HG03354 (cell line): ENCODE measurements at regions not wholly inside any gene's neighbourhood (a gene's known extent, or its start where the extent isn't known, plus 50 kb on each side); places are given as distances from the start of the nearest gene placed in this dataset.

Experiments
- ATAC-seq: cut with Tn5 transposase; IDR thresholded peaks from one replicate; pipeline ENCODE4 v1.9.1; 2021; ENCODE audit warnings: mild to moderate bottlenecking; ENCODE audit not compliant: unreplicated experiment, poor library complexity, severe bottlenecking

DNA sequence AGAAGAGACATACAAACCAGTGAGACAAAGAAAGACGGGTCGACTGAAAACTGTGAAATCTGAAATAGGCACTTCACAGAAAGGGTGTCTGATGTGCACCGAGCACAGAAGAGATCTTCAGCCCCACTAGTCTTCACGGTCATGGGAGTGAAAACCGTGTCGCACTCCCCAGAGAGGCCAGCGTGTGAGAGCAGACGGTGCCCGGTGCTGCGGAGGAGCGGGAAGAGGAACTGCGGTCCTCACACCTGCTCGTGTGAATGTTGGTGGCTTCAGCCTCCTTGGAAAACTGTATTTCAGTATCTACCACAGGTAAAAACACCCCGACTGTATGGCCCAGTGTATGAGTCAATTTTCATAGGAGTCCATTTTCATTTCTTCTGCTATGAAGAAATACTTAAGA lies 382.9 kb downstream of the BRD1 start:
- ATAC-seq: no peak

DNA sequence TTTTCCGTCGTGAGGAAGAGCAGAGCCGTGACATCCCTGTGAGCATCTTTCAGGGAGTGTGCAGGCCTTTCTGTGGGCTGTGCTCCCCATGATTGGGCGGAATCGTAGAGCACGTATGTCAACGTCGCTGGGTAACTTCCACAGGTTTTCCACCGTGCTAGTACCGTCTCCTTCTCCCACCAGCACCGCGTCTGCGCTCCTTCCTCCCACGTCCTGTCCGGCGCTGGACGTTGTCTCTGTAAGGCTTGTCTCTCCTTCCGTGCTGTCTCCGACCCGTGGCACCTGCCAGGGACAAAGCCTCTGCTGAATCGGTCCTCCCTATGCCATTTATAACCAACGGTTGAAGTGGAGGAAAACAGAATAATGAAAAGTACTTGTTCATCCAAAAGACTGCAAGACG lies 386.7 kb downstream of the BRD1 start:
- ATAC-seq: no peak

GRCh38 chr22:49439373-49439772 lies 388.3 kb downstream of the BRD1 start:
- ATAC-seq: no peak

DNA sequence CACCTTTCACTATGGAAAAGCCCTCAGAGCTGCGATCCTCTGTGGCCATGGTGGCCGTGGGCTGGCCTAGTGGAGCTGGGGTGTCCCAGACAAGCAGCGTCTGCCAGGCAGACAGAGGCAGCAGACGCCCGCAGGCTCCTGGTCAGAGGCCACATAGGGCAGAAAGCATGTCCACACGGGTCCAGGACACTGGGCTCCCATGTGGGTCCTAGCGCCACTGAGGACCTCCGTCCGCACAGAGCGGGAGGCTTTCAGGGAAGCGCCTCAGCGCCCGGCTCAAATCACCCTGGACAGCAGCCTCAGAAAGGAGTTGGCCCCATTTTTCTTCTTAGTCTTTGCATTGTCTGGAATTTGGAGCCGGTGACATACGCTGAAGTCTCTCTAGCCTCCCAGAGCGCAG lies 389.7 kb downstream of the BRD1 start:
- no peak for ATAC-seq

GRCh38 chr22:49437356-49437755 lies 390.3 kb downstream of the BRD1 start:
- ATAC-seq: no peak

DNA sequence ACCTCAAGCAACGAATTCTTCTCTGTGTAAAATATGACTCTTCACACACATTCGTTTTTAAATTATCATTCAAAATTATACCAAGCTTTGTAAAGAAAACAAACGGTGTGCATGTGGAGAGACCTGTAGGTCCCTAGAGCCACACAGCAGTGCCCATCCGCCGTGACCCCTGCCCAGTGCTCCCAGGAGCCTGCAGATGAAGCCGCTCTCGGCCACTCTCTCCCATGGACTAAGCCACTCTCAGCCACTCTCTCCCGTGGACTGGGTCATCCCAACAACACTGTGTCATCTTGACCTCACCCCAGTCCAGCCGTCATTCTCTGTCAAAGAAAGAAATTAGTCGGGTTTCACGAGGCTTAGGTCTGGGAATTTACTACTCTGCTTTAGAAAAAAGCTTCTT lies 391.6 kb downstream of the BRD1 start:
- ATAC-seq: no peak

DNA sequence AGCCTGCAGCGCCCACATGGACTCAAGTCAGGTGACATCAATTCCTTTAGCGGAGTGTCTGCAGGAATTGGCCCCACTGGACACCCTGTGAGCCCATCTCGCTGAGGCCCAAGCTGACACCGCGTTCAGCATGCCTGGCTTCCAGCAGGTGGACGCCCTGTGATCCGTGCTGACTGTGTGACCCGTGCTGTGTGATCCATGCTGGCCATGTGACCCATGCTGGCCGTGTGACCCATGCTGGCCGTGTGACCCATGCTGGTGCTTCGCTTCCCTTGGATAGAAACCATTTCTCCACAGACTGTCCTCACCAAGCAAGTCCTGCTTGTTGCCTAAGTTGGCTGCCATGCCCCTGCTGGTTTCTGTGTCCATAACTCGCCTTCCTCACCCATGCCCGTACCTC lies 392.1 kb downstream of the BRD1 start:
- no peak for ATAC-seq

DNA sequence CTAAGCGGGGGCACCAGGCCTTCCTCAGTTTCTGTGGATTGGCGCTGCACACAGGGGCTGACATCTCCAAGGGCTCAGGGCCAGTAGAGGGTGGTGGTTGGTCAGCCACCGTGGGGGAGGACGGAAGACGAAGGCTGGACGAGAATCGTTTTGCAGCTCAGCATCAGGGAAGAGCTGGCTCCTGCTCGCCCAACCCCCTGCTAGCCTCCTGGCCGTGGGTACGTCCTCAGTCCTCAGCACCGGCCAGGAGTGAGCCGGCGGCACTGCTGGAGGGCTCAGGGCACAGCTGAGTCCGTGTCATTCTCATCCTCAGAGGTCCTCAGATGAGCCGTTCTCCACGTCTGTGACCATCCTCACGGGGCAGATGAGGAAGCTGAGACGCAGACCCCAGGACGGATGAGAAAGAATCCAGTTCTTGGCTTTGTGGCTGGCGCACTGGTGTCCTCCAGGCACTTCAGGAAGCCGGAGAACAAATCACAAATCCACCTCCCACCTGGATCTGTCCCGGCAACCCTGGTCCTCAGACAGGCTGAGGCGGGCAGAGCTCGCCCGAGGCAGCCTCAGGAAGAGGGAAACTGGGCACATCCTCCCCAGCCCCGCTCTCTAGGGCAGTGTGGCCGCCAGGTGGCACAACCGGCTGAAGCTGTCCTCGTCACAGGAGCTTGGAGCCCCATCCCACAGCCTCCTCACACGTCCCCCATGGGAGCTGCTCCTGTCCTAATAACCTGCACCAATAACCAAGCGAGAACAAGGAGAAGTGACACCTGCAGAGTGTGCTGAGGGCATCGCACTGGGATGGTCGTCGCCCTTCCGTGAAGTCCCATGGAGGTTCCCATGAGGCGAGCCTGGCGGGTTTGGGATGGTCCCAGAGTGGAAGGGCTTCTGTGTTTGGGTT lies 393.7 kb downstream of the BRD1 start:
- no peak for ATAC-seq

- no peak for ATAC-seq
These were observed 394.7 kb downstream of the BRD1 start for GRCh38 chr22:49432897-49433443.

- no peak for ATAC-seq
These were observed 395.3 kb downstream of the BRD1 start for GRCh38 chr22:49432211-49432896.

- no peak for ATAC-seq
These were observed 396.1 kb downstream of the BRD1 start for GRCh38 chr22:49431551-49431950.

DNA sequence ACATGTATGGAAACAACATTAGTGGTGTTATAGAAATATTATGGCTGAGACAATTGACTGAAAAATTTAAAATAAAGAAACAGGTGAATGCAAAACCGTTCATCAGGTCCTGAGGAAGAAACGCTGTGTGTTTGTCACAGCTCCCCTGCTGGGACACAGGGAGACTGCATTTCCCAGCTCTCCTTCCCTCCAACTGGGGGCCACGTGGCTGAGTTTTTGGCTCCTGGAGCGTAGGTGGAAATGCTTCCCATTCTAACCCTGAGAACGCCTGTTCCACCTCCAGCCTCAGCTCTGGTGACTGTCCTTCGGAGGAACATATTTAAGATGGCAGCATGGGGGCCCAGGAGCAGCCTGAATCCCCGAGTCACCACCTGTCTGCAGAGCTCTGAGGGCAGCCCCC lies 398.6 kb downstream of the BRD1 start:
- ATAC-seq: no peak

DNA sequence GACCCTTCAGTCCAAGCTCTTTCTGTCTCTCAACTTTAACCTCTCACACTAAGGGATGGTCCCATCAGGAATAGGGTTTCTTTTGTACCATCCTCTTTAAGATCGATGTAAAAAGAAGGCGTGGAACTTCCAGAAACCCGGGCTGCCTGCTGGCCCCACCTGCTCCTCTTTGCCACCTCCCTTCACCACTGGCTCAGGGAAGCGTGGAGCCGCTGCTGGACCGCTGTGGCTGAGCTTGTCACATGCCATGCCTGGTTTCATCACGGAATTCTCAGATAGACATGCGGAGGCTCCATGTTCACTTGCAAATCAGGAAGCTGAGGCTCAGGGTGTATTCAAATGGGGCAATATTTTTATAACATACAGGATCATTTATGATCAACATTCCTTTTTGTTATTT lies 399.7 kb downstream of the BRD1 start:
- ATAC-seq: no peak

- ATAC-seq: no peak
These were observed 400.3 kb downstream of the BRD1 start for GRCh38 chr22:49427341-49427740.

- ATAC-seq: no peak
These were observed 400.9 kb downstream of the BRD1 start for GRCh38 chr22:49426618-49427266.

- no peak for ATAC-seq
These were observed 401.6 kb downstream of the BRD1 start for GRCh38 chr22:49426098-49426497.

GRCh38 chr22:49425356-49425755 lies 402.3 kb downstream of the BRD1 start:
- ATAC-seq: no peak

- no peak for ATAC-seq
These were observed 402.8 kb downstream of the BRD1 start for GRCh38 chr22:49424893-49425270.

GRCh38 chr22:49423125-49423650 lies 404.5 kb downstream of the BRD1 start:
- ATAC-seq: no peak

DNA sequence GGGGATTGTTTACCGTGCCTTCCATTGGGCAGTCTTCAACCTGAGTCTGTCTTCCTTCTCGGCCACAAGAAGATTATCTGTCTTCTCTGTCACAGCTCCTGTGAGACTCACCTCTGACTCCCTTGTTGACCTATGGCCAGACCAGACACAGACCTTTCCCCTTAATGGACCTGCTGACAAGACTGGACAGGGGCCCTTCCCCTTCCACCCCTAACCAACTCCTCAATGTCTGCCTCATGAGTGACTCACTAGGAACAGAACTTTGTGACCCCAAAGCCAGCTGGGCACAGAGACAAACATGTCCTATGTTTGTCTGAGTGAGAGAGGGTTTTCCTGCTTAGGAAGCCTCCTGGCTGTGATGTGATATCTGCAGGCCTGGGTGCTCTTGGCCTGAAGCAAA lies 405.0 kb downstream of the BRD1 start:
- ATAC-seq: no peak
